HG03469 (cell line): ENCODE measurements at regions not wholly inside any gene's neighbourhood (a gene's known extent, or its start where the extent isn't known, plus 50 kb on each side); places are given as distances from the start of the nearest gene placed in this dataset.
"Not testable (repeated sequence)": the region's sequence is repeated elsewhere in the genome, so short reads cannot be mapped to it uniquely, and the experiment has no call there.

ENCODE experiments used
- ATAC-seq: cut with Tn5 transposase; IDR thresholded peaks from one replicate; pipeline ENCODE4 v1.9.1; 2021; ENCODE audit warnings: mild to moderate bottlenecking, moderate library complexity, moderate number of reproducible peaks; ENCODE audit not compliant: unreplicated experiment

DNA sequence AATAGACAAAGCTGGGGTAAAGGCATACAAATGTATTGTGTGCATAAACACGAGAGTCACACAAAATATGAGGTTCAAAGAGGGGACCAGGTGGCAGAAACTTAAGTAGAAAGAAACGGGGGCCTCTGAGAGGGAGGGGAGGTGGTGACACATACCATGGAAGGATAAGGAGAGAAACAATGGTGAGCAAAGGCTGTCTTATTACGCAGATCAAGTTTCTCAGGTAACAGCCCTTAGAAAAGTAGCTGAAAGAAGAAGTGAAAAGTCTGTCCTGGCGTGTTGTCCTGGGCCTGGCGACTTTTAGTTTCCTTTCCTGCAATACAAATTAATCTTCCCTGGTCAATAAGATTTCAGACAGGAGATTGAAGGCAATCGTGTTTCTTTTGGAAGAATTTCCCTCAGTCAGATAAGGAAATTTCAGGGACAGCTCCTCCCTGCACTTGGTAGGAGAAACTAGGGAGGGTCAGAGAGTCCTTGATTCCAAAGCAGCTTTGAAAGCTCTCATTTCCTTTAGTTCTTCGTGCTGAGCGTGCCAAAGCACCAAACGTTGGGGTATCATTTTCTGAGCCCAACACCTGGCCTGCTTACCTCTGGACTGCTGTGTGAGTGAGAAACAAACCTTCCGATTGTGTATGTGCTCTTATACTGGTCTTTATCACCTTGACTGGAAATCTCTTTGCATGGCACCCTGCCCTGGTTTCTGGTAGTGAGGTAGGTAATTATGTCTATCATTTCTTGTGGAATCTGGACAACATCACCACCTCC lies 676.7 kb upstream of the LCORL start:
- ATAC-seq, result no peak

DNA sequence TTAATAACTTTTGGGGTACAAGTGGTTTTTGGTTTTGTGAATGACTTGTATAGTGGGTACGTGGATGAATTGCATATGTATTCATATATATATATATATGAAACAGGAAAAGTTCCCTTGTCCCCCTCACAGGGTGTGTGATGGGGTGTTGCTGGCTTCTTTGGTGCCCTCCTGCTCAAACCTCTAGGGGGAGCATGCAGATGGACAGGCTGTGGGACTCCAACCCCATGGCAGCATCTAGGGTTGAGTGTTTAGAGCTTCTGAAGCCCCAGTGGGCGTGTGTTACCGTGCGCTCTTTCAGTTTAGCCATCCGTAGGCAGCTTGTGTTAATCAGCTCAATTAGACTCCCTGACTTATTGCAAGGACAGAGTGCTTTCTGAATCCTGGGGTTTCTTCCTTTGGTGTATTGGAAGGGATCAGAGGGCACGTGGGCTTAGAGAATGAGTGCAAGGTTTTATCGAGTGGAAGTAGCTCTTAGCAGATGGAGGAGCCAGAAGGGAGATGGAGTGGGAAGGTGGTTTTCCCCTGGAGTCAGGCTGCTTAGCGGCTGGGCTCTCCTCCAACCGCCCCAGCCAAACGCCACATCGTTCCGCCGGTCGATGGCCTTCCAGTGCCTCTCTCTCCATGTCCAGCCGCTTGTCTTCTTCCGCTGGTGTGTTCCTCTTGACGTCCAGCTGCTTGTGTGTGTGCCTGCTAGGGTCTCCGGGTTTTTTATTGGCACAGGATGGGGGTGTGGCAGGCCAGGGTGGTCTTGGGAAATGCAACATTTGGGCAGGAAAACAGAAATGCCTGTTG lies 674.4 kb upstream of the LCORL start:
- ATAC-seq, result no peak

- ATAC-seq, result no peak
These were observed 670.1 kb upstream of the LCORL start for GRCh38 chr4:18691431-18692200.

GRCh38 chr4:18690291-18690955 lies 668.9 kb upstream of the LCORL start:
- ATAC-seq, result no peak

DNA sequence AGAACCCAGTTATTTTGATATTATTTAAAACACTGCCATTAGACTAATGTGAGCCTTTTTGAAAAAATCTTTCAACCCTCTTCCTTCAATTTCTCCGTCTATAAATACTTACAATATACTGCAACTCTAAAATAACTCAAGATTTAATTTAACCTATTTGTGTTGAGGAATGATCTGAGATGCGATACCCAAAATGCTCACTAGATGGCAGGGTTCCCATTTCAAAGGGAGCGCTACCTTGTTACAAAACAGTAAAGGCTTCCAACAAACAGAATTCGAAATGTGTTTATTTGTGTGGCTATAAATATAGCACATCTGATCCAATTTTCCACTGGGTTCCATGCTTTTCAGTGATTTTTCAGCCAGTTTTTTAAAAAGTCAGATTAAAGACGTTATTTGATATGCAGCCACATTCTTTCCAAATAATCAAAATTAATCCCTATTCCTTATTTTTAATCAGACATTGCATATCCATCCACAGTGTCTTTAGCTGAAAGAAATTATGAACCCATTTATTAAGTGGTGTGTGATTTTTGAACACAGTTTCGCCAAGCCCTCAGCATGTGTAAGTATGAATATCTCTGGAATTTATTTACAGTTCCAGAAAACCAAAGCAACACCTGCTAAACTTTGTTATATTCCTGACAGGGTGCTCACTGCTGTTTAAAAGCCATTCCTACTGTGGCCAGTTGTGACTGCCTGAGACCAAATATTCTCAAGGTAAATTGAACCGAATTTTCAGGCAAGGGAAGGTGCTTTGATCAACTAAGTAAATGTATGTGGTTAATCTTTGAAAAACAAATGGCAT lies 668.0 kb upstream of the LCORL start:
- ATAC-seq, result peak; percentile 53

- not testable (repeated sequence) for ATAC-seq
These were observed 666.8 kb upstream of the LCORL start for GRCh38 chr4:18688351-18688750.

DNA sequence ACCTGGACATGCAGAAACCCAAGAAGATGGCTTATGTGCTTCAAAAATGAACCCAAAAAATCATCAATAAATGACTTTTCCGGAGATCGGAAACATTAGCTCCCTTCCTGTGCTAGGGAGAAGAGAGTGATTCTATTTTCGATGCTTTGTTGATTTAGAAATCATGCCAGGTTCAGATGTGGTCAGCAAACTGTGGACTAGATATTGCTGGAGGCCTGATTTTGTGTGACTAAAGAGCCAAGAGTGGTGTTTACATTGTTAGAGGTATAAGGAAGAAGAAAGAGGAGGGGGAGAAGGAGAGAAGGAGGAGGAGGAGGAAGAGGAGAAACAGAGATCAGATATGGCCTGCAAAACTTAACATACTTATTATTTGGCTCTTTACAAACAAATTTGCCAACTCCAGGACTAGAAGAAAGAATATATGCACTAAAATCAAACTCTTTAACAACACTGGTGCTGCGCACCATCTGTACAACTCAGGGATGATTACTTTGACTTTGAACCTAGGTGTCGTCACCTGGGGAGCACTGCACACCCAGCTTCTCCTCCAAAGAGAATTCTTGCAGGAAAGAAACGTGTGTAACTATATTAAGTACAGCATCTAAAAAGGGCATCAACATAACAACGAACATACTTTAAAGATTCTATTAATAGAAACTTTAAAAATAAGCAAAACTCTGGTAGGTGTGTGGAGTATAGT lies 664.9 kb upstream of the LCORL start:
- no peak for ATAC-seq

DNA sequence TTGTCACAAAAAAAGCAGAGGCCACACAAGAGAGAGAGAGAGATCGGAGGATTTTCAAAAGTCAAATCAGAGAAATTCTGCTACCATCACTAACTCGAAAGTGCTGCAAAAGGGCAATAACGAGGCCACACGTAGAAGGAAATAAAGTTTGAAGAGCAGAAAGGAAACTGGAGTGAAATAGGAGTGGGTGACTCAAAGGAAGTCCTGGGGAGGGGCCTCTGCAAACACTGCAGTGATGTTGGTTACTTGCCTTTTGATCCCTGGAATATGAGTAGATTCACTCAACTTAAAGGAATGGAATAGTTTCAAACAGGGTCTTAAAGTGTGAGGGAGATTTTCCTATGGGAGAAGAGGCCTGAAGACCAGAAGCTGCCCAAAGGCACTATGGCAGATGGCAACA lies 663.4 kb upstream of the LCORL start:
- no peak for ATAC-seq

DNA sequence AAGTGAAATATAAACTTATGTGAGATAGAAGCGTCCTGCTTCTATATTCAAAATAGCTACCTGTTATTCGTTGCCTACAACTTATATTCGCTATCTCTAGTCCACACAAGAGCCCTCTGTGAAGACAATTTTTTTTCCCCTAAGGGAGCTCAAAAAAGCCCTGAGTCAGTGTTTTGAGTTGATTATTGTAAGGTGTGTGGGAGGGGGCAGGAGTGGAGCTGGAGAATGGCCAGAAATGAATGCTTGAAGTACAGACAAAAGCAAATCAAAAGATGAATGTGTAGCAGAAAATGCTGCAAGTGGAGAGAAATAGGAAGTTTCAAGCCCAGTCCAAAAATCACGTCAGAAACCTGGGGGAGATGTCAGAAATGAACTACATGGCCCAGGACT lies 655.0 kb upstream of the LCORL start:
- ATAC-seq, result no peak

DNA sequence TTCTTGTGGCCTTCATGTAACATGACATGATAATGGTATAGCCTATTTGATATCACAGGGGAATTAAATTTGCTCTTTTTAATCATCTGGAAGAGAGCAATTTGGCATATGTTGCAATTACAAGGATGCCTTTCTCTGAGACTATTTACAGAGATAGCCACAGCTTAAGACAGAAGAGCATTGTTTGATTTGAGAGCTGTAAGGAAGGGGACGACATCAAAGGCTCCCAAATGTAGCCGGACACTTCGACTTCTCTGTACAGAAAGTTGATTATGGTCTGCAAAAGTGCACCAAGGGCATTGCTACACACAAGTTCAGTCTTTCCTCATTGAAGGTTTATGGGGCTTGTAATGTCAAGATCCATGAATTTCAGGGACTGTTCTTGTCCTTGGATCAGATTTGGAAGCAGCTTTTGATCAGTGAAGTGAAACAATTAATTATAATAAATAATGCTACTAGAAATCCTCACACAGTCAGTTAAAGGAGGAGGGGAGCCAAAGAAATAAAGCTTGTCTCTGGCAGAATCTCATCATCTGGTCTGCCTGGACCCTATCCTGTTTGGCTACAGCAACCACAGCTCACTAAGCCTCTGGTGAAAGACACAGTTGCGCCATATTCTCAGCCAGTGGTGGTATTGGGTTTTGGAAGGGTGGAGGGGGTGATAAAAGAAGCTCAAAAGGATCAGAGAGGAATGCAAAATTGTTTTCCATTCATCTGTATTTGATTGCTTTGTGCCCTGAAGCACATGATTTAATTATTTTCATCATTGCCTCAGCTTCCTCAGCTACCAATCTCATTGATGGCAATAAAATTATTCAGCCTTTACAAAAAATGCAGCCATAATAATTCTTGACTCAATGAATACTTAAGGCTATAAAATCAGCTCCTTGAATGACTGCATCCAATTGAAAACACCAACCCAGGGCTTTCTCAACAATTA lies 654.3 kb upstream of the LCORL start:
- ATAC-seq, result no peak

DNA sequence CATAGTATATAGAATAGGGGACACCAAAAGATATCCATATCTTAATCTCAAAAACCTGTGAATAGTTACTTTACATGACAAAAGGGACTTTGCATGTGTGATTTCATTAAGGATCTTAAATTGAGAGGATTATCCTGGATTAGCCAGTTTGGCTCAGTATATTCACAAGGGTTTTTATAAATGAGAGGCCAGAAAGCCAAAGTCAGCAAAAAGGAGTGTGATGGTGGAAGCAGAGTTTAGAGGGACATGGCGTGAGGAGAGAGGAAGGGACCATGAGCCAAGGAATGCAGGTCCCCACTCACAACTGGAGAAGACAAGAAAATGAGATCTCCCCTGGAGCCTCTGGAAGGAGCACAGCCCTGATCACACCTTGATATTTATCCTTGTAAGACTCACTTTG lies 648.5 kb upstream of the LCORL start:
- ATAC-seq, result no peak

DNA sequence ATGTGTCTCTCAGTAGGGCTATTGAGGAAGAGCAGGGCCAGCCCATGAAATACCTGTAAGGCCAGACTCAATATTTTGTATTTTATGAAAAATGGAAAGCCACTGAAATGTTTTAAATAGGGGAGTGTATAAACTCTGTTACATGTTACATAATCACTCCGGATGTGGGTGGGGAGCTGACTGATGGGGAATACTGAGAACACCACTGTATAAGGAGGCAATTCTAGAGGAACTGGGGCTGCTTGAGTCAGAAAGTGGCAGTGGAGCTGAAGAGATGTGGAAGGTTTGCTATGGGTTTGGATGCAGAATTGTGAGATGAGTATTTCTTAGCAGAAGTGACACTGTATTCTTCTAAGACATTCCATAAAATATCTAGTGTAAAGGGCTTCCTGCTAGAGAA lies 647.8 kb upstream of the LCORL start:
- no peak for ATAC-seq

GRCh38 chr4:18666322-18666721 lies 644.8 kb upstream of the LCORL start:
- ATAC-seq, result no peak

DNA sequence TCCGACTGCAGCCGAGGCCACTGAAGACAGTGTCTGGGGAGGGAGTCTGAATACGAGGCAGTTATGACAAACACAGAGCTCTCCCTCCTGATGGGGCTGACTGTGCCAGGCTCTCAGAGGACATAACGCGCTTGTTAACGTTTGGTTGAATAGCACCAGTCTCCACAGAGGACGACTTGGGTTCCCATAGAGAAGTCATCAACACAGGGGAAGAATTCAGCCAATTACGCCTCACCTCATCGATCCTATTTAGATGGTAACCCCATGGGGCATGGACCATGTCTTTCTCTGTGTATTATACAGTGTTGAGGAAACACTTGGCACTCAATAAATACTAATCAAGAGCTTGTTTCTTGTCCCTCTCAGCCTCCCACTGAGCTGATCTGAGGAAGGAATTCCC lies 642.6 kb upstream of the LCORL start:
- ATAC-seq, result no peak

DNA sequence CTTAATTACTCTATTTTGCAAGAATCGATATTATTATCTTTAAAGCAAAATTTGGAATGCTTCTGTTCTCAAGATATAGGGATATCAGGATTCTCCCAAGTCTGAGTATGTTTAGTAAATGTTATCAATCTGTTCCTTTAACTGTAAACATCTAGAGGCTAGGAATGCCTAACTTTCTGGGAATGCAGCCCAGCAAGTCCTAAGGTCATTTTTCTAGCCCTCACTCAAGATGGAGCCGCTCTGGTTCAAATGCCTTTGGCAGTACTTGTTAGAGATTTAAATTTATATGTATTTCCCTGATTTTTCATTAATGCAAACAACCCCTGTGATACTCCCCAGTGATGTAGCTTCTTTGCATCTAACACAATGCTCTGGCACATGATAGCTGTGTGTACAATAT lies 623.8 kb upstream of the LCORL start:
- no peak for ATAC-seq

- ATAC-seq, result no peak
These were observed 619.8 kb upstream of the LCORL start for GRCh38 chr4:18641334-18641733.

- no peak for ATAC-seq
These were observed 616.5 kb upstream of the LCORL start for GRCh38 chr4:18638031-18638430.

DNA sequence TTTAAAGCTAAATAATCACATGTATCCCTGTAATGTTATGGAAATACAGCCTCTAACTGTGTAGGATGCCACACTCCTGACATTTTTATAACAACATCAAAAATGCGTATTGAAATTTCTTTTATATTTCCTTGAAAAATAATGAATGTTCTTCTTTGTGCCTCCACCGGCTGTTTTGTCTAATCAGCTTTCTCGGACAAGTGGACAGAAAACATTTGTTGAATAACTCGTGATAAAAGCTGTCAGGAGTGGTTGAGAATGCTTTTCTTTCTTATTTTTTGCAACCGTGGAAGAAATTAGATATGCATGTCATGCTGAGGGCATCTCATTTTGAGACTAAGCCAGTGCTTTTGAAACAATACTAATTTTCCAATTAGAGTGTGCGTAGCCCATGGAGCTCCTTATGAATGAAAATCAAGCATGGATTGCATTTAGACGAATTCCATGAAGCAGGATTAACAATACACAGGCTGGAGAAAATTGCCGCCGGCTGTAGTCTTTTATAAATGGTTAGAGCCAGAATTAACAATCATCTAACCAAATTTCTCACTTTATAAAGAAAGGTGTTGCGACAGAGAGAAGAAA lies 614.5 kb upstream of the LCORL start:
- no peak for ATAC-seq
